ENCODE measurements at regions not wholly inside any gene's neighbourhood (a gene's known extent, or its start where the extent isn't known, plus 50 kb on each side); places are given as distances from the start of the nearest gene placed in this dataset.

DNA sequence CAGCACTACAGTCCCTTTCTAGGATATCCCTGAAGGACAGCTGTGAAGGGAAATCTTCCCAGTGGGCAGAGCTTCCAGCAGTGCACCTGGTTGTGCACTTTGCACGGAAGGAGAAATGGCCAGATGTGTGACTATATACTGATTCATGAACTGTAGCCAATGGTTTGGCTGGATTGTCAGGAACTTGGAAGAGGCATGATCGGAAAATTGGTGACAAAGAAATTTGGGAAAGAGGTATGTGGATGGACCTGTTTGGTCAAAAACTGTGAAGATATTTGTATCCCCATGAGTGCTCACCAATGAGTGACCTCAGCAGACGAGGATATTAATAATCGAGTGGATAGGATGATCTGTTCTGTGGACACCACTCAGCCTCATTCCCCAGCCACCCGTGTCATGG lies 582.2 kb downstream of the CPS1 start:
- TF ChIP-seq CTCF (IDR thresholded peaks at IDR 0.05; ENCODE audit: low read depth, low read length, missing control alignments) = no peak
- H3K4me3 ChIP-seq (replicated peaks; ENCODE audit: low read depth, low read length) = no peak overlapping the region
- no peak for DNase-seq (ENCODE audit: extremely low read depth, low read depth)

DNA sequence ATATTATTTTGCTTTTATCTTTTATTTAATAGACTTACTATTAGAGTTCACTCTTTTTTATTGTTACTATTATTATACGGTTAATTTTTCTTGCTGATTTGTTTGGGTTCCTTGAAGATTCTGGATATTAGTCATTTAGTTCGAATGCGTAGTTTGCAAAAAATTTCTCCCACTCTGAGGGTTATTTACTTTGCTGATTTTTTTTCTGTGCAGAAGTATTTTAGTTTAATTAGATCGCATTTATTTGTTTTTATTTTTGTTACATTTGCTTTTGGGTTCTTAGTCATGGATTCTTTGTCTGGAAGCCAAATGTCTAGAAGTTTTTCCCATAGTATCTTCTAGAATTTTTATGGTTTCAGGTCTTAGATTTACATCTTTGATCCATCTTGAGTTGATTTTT lies 585.2 kb downstream of the CPS1 start:
- no peak overlapping the region for H3K4me3 ChIP-seq (replicated peaks; ENCODE audit: low read depth, low read length)
- no peak for TF ChIP-seq CTCF (IDR thresholded peaks at IDR 0.05; ENCODE audit: low read depth, low read length, missing control alignments)

DNA sequence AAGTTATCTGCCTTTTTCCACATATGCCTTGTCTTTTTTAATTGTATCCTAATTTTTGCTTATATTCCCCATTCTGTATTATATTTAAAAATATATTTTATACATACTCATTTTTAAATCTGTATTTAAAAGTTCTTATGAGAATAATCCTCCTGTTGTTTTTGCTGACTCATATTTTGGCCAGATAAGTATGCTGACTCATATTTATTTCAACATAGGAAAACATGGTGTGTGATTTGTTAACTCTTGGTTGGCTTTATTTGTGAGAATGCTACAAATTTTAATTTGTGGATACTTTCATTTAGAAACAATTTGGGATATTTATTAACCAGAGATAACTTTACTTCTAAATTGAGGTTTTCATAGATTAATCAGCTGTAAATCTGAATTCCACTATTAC lies 587.7 kb downstream of the CPS1 start:
- H3K4me3 ChIP-seq (replicated peaks; ENCODE audit: low read depth, low read length) = no peak overlapping the region
- DNase-seq (ENCODE audit: extremely low read depth, low read depth) = no peak
- TF ChIP-seq CTCF (IDR thresholded peaks at IDR 0.05; ENCODE audit: low read depth, low read length, missing control alignments) = no peak

More for the DNA sequence above, 585.2 kb downstream of the CPS1 start:
- no peak for DNase-seq (ENCODE audit: extremely low read depth, low read depth)

GRCh38 chr2:211144974-211145665 lies 588.7 kb downstream of the CPS1 start:
- TF ChIP-seq CTCF (IDR thresholded peaks at IDR 0.05; ENCODE audit: low read depth, low read length, missing control alignments) = no peak
- no peak overlapping the region for H3K4me3 ChIP-seq (replicated peaks; ENCODE audit: low read depth, low read length)
- no peak for DNase-seq (ENCODE audit: extremely low read depth, low read depth)

- DNase-seq (ENCODE audit: extremely low read depth, low read depth) = no peak
- H3K4me3 ChIP-seq (replicated peaks; ENCODE audit: low read depth, low read length) = no peak overlapping the region
- TF ChIP-seq CTCF (IDR thresholded peaks at IDR 0.05; ENCODE audit: low read depth, low read length, missing control alignments) = no peak
Measured at GRCh38 chr2:211149731-211150130, 593.3 kb downstream of the CPS1 start.

DNA sequence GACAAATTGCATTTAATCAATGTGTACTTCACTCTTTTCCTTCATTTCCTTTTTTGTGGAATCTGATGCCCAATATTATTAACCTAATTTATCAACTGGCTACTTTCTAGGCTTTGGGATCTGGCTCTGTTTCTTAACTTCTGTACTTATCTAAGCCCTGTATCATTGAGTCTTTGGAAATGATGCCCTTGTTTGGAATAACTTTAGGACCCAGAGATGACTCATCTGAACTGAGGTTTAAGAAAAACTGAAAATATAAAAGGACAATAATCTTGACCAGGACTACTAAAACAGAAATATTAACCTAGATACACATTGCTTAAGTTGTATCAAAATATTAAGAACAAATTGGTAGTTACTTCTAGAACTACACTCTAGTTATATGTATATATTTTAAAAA lies 600.8 kb downstream of the CPS1 start:
- TF ChIP-seq CTCF (IDR thresholded peaks at IDR 0.05; ENCODE audit: low read depth, low read length, missing control alignments) = no peak
- DNase-seq (ENCODE audit: extremely low read depth, low read depth) = no peak
- H3K4me3 ChIP-seq (replicated peaks; ENCODE audit: low read depth, low read length) = no peak overlapping the region

Measured in HFF-Myc (cell line).